ENCODE measurements at regions not wholly inside any gene's neighbourhood (a gene's known extent, or its start where the extent isn't known, plus 50 kb on each side); places are given as distances from the start of the nearest gene placed in this dataset.

- H3K27ac ChIP-seq: no peak overlapping the region
- no peak for TF ChIP-seq CTCF (conservative IDR thresholded peaks at IDR 0.05)
Observed at GRCh38 chr17:63309021-63309420, 137.1 kb downstream of the CYB561 start.

DNA sequence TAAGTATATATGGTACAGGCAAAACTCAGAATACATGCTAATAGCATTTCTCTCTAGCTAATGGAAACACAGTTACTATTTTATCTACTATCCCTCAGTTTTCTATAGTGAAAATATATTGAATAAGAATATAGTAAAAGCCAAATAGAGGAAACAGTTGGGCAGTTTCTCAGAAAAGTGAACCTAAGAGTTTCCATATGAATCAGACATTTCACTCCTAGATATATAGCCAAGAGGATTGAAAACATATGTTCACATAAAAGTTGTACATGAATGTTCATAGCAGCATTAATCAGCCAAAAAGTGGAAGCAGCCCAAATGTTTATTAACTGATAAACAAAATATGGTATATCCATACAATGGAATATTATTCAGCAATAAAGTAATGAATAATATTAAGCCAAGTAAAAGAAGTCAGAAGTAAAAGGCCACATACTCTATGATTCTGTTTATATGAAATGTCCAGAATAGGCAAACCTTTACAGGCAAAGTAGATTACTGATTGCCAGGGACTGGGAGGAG is 134.6 kb downstream of the CYB561 start:
- TF ChIP-seq CTCF (conservative IDR thresholded peaks at IDR 0.05): no peak

GRCh38 chr17:63314761-63315160 is 131.3 kb downstream of the CYB561 start:
- no peak for TF ChIP-seq CTCF (conservative IDR thresholded peaks at IDR 0.05)

More for the DNA sequence above, 134.6 kb downstream of the CYB561 start:
- H3K27ac ChIP-seq: no peak overlapping the region

DNA sequence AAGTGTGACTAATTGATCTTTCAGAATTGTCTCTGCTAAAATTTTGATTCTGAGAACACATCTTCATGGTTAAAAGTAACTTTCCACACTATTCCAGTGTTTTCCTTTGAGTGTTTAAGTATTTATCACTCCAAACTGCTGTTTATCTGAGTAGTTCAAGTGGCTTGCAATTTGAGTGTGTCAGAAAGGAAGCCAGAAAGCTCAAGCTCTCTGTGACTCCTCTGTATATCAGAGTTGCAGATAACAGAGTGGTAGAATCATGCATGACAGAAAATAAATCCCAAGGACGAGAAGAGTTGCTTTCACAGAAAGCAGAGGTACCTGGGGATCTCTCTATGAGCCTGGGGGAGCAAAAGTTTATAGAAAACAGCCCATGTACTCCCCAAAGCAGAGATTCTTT is 130.0 kb downstream of the CYB561 start:
- TF ChIP-seq CTCF (conservative IDR thresholded peaks at IDR 0.05): no peak
- no peak overlapping the region for H3K27ac ChIP-seq

More at GRCh38 chr17:63314761-63315160, 131.3 kb downstream of the CYB561 start:
- H3K27ac ChIP-seq: no peak overlapping the region

GRCh38 chr17:63317166-63317840 is 128.8 kb downstream of the CYB561 start:
- no peak for TF ChIP-seq CTCF (conservative IDR thresholded peaks at IDR 0.05)
- H3K27ac ChIP-seq: no peak overlapping the region

- no peak for TF ChIP-seq CTCF (conservative IDR thresholded peaks at IDR 0.05)
- H3K27ac ChIP-seq: no peak overlapping the region
Observed at GRCh38 chr17:63325808-63326207, 120.3 kb downstream of the CYB561 start.

DNA sequence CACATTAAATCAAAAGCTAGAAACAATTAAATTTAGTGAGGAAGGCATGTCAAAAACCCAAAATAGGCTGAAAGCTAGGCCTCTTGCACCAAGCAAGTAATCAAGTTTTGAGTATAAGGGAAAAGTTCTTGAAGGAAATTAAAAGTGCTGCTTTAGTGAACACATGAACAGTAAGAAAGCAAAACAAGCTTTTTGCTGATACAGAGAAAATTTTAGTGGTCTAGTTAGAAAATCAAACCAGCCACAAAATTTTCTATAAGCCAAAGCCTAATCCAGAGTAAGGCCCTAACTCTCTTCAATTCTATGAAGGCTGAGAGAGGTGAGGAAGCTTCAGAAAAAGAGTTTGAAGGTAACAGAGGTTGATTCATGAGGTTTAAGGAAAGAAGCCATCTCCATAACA is 116.2 kb downstream of the CYB561 start:
- no peak overlapping the region for H3K27ac ChIP-seq
- no peak for TF ChIP-seq CTCF (conservative IDR thresholded peaks at IDR 0.05)
